WTC11 (cell line): ENCODE measurements at regions not wholly inside any gene's neighbourhood (a gene's known extent, or its start where the extent isn't known, plus 50 kb on each side); places are given as distances from the start of the nearest gene placed in this dataset.

ENCODE experiments used
- ESRRA ChIP-seq: sonication (generic); formaldehyde crosslinking; IDR thresholded peaks from 2 replicates; pipeline ENCODE4 v1.8.1; 2022; ENCODE audit warnings: mild to moderate bottlenecking, missing genetic modification reagents, borderline replicate concordance
- FOXP1 ChIP-seq: sonication (generic); formaldehyde crosslinking; IDR thresholded peaks from 2 replicates; pipeline ENCODE4 v1.8.0; 2022; ENCODE audit warnings: missing genetic modification reagents, mild to moderate bottlenecking, moderate library complexity, borderline replicate concordance
- HMGA2 ChIP-seq: fragments of 250-450 bp; sonication (Bioruptor Pico); IDR thresholded peaks from 2 replicates; pipeline ENCODE4 v1.4.0; 2021; ENCODE audit warnings: mild to moderate bottlenecking, moderate library complexity
- SP1 ChIP-seq: sonication (generic); formaldehyde crosslinking; conservative IDR thresholded peaks from 2 replicates; pipeline ENCODE4 v1.8.1; 2022; ENCODE audit warnings: missing genetic modification reagents
- TF ChIP-seq, protein P1 (sequence below): sonication (generic); formaldehyde crosslinking; IDR thresholded peaks from 2 replicates; pipeline ENCODE4 v1.8.0; 2023; ENCODE audit warnings: missing genetic modification reagents
- TF ChIP-seq, protein P2 (sequence below): fragments of 200-600 bp; IDR thresholded peaks from 2 replicates; pipeline ENCODE4 v1.8.0; 2022; ENCODE audit warnings: antibody characterized with exemption
- TF ChIP-seq, protein P3 (sequence below): sonication (generic); formaldehyde crosslinking; IDR thresholded peaks from 2 replicates; pipeline ENCODE4 v1.8.1; 2023; ENCODE audit warnings: mild to moderate bottlenecking, missing genetic modification reagents, moderate library complexity
- TF ChIP-seq, protein P4 (sequence below): sonication (generic); formaldehyde crosslinking; IDR thresholded peaks from 2 replicates; pipeline ENCODE4 v1.8.0; 2022; ENCODE audit warnings: mild to moderate bottlenecking, missing genetic modification reagents
- TF ChIP-seq, protein P5 (sequence below): sonication (generic); formaldehyde crosslinking; IDR thresholded peaks from 2 replicates; pipeline ENCODE4 v1.8.1; 2022; ENCODE audit warnings: low read depth, mild to moderate bottlenecking, moderate library complexity, missing genetic modification reagents, borderline replicate concordance
- TF ChIP-seq, protein P6 (sequence below): sonication (generic); formaldehyde crosslinking; IDR thresholded peaks from 2 replicates; pipeline ENCODE4 v1.8.1; 2022; ENCODE audit warnings: low read depth, missing genetic modification reagents, borderline replicate concordance

DNA sequence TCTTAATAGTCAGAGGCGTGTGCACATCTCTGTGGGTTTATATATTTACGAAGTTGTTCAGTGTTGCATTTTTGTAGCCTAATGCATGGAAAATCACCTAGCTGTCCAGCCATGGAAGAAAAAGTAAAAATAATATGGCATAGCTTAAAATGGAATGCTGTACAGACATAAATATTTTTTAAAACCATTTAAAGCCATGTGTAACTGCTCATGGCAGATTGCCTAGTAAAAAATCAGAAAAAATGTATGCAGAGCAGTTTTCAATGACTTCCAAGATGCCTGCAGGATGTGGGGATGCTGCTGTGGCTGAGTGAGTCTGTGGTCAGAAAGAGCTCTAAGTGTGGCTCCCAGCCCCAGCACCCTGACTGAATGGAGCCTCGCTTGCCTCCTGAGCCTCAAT is 64.8 kb upstream of the ALKAL2 start:
- TF ChIP-seq, protein P1, sequence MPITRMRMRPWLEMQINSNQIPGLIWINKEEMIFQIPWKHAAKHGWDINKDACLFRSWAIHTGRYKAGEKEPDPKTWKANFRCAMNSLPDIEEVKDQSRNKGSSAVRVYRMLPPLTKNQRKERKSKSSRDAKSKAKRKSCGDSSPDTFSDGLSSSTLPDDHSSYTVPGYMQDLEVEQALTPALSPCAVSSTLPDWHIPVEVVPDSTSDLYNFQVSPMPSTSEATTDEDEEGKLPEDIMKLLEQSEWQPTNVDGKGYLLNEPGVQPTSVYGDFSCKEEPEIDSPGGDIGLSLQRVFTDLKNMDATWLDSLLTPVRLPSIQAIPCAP (CRISPR knock-in tag) = no peak
- TF ChIP-seq SP1 (CRISPR knock-in tag) = no peak
- TF ChIP-seq, protein P2, sequence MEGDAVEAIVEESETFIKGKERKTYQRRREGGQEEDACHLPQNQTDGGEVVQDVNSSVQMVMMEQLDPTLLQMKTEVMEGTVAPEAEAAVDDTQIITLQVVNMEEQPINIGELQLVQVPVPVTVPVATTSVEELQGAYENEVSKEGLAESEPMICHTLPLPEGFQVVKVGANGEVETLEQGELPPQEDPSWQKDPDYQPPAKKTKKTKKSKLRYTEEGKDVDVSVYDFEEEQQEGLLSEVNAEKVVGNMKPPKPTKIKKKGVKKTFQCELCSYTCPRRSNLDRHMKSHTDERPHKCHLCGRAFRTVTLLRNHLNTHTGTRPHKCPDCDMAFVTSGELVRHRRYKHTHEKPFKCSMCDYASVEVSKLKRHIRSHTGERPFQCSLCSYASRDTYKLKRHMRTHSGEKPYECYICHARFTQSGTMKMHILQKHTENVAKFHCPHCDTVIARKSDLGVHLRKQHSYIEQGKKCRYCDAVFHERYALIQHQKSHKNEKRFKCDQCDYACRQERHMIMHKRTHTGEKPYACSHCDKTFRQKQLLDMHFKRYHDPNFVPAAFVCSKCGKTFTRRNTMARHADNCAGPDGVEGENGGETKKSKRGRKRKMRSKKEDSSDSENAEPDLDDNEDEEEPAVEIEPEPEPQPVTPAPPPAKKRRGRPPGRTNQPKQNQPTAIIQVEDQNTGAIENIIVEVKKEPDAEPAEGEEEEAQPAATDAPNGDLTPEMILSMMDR = no peak
- TF ChIP-seq, protein P3, sequence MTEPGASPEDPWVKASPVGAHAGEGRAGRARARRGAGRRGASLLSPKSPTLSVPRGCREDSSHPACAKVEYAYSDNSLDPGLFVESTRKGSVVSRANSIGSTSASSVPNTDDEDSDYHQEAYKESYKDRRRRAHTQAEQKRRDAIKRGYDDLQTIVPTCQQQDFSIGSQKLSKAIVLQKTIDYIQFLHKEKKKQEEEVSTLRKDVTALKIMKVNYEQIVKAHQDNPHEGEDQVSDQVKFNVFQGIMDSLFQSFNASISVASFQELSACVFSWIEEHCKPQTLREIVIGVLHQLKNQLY (CRISPR knock-in tag) = no peak
- TF ChIP-seq ESRRA (CRISPR knock-in tag) = no peak
- TF ChIP-seq FOXP1 (CRISPR knock-in tag) = no peak
- TF ChIP-seq, protein P4, sequence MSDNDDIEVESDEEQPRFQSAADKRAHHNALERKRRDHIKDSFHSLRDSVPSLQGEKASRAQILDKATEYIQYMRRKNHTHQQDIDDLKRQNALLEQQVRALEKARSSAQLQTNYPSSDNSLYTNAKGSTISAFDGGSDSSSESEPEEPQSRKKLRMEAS (CRISPR knock-in tag) = no peak
- TF ChIP-seq, protein P5, sequence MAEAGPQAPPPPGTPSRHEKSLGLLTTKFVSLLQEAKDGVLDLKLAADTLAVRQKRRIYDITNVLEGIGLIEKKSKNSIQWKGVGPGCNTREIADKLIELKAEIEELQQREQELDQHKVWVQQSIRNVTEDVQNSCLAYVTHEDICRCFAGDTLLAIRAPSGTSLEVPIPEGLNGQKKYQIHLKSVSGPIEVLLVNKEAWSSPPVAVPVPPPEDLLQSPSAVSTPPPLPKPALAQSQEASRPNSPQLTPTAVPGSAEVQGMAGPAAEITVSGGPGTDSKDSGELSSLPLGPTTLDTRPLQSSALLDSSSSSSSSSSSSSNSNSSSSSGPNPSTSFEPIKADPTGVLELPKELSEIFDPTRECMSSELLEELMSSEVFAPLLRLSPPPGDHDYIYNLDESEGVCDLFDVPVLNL (CRISPR knock-in tag) = no peak
- TF ChIP-seq HMGA2 (CRISPR knock-in tag) = no peak
- TF ChIP-seq, protein P6, sequence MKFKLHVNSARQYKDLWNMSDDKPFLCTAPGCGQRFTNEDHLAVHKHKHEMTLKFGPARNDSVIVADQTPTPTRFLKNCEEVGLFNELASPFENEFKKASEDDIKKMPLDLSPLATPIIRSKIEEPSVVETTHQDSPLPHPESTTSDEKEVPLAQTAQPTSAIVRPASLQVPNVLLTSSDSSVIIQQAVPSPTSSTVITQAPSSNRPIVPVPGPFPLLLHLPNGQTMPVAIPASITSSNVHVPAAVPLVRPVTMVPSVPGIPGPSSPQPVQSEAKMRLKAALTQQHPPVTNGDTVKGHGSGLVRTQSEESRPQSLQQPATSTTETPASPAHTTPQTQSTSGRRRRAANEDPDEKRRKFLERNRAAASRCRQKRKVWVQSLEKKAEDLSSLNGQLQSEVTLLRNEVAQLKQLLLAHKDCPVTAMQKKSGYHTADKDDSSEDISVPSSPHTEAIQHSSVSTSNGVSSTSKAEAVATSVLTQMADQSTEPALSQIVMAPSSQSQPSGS = no peak
